ENCODE measurements at regions not wholly inside any gene's neighbourhood (a gene's known extent, or its start where the extent isn't known, plus 50 kb on each side); places are given as distances from the start of the nearest gene placed in this dataset.
"Not testable (repeated sequence)": the region's sequence is repeated elsewhere in the genome, so short reads cannot be mapped to it uniquely, and the experiment has no call there.

DNA sequence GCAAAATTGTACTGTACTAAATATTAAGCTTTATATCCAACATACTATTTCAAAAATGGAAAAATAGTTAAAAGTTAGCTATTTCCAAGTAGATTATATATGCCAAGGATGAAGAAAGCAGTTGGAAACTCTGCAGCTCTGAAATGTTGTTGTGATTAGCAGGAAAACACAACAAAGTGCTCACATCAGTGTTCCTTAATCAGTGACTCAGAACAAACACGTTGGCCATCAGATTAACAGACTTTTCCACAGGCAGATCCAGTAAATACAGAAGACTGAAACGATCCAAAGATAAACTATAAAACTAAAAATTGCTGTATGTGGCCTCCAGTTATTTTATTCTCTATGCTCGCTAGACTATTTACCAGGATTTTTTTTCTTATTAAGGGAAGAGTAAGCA is 99.6 kb upstream of the SEMA3D start:
- DNase-seq (ENCODE audit: low read depth in 2 of 2): no peak
- H3K4me3 ChIP-seq (replicated peaks in 1 of 2; ENCODE audit: low read depth in 2 of 2, low read length in 2 of 2): no peak overlapping the region
- TF ChIP-seq, protein P1, sequence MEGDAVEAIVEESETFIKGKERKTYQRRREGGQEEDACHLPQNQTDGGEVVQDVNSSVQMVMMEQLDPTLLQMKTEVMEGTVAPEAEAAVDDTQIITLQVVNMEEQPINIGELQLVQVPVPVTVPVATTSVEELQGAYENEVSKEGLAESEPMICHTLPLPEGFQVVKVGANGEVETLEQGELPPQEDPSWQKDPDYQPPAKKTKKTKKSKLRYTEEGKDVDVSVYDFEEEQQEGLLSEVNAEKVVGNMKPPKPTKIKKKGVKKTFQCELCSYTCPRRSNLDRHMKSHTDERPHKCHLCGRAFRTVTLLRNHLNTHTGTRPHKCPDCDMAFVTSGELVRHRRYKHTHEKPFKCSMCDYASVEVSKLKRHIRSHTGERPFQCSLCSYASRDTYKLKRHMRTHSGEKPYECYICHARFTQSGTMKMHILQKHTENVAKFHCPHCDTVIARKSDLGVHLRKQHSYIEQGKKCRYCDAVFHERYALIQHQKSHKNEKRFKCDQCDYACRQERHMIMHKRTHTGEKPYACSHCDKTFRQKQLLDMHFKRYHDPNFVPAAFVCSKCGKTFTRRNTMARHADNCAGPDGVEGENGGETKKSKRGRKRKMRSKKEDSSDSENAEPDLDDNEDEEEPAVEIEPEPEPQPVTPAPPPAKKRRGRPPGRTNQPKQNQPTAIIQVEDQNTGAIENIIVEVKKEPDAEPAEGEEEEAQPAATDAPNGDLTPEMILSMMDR (IDR thresholded peaks at IDR 0.05; ENCODE audit: low read depth, low read length): no peak

DNA sequence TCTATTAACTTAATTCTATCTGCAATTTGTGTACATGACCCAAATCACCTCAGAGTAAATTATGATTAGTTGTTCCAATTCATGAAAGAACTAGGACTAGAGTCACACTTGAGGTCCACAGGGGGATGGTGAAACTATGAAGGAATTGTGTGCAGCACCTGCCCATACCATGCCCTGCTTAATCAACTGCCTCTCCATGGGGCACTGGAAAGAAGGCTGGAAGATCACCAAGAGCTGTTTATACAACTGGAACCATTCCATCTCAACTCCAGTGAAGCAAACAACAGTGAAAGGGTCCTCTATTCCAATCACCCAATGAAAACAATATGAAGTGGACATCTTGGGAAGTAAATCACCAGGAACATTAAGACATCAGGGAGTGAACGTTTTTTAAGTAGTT is 98.7 kb upstream of the SEMA3D start:
- TF ChIP-seq, protein P1 (IDR thresholded peaks at IDR 0.05; ENCODE audit: low read depth, low read length): no peak
- DNase-seq (ENCODE audit: low read depth in 2 of 2): no peak
- H3K4me3 ChIP-seq (replicated peaks in 1 of 2; ENCODE audit: low read depth in 2 of 2, low read length in 2 of 2): no peak overlapping the region

DNA sequence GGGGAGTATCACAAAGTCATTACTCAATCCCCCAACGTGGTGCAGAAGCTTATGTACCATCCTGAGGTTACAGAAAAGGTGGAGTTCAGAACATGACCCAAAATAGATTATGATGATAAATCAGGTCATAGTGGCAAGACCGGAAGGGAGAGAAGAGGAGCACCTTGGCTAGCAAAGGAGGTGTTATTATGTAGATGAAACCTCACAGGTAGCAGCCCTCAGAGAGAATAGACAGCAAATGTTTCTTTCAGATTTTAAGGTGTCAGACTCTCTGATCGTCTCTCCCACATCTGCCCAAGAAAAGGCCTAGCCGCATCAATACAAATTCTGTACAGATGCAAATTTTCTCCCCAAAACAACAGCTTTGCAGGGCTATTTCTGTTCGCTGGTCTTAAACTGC is 88.3 kb upstream of the SEMA3D start:
- TF ChIP-seq, protein P1 (IDR thresholded peaks at IDR 0.05; ENCODE audit: low read depth, low read length): no peak
- no peak overlapping the region for H3K4me3 ChIP-seq (replicated peaks in 1 of 2; ENCODE audit: low read depth in 2 of 2, low read length in 2 of 2)
- DNase-seq (ENCODE audit: low read depth in 2 of 2): no peak

DNA sequence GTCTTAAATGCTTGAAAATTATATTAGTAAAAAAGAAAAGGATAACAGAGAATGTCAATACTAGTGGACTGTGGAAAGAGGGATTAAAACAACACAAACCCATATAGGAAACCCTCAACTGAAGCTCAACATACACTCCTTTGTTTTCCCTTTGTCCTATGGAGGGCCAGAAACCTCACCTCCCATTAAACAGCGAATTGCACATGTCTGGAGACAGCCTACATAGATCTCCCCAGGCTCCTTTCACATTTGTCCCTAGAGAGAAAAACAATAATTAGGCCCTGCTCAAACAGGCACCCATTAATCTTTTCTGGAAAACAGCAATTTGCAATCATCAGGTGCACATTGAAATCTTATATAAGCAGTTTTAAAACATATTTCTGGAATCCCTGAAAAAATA is 87.6 kb upstream of the SEMA3D start:
- TF ChIP-seq, protein P1 (IDR thresholded peaks at IDR 0.05; ENCODE audit: low read depth, low read length): no peak
- no peak overlapping the region for H3K4me3 ChIP-seq (replicated peaks in 1 of 2; ENCODE audit: low read depth in 2 of 2, low read length in 2 of 2)
- no peak for DNase-seq (ENCODE audit: low read depth in 2 of 2)

DNA sequence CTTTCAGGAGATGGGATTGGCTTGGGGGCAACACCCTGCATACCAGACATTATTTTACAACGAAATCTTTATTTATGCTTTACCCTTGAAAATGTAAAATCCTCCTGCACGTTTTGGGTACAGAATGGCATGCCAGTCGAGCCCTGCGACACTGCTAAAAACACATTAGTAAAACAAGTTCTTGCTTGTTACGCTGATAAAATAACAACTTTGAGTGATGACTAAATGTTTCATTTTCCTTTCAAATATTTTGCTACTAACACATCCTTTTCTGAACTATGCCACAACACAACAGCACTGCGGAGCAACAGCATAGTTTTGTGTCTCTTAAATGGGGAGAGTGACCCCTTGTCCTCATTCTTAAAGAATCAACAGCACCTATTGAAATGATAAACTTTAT is 76.0 kb upstream of the SEMA3D start:
- H3K4me3 ChIP-seq (replicated peaks in 1 of 2; ENCODE audit: low read depth in 2 of 2, low read length in 2 of 2): no peak overlapping the region
- TF ChIP-seq, protein P1 (IDR thresholded peaks at IDR 0.05; ENCODE audit: low read depth, low read length): no peak
- DNase-seq (ENCODE audit: low read depth in 2 of 2): no peak

DNA sequence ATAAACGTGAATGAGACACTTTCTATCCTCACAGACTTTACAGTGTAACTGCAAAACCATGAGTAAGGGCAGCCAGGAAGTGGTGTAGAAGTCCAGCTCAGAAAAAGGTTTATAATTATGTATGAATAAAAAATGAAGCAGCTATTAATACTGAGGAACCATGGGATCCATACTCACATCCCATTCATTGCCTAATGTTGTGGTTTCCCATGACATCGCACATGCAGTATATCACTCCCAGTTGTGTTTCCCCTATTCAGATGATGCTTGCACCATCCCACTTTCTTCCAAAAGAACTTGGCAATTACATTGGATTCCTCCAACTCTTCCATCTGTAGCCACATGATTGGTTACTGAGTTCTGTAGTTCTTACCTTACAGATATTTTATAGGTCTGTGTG is 74.5 kb upstream of the SEMA3D start:
- peak in 1 of 2 donors; percentile 2 for DNase-seq (ENCODE audit: low read depth in 2 of 2)
- H3K4me3 ChIP-seq (replicated peaks in 1 of 2; ENCODE audit: low read depth in 2 of 2, low read length in 2 of 2): no peak overlapping the region
- TF ChIP-seq, protein P1 (IDR thresholded peaks at IDR 0.05; ENCODE audit: low read depth, low read length): no peak

DNA sequence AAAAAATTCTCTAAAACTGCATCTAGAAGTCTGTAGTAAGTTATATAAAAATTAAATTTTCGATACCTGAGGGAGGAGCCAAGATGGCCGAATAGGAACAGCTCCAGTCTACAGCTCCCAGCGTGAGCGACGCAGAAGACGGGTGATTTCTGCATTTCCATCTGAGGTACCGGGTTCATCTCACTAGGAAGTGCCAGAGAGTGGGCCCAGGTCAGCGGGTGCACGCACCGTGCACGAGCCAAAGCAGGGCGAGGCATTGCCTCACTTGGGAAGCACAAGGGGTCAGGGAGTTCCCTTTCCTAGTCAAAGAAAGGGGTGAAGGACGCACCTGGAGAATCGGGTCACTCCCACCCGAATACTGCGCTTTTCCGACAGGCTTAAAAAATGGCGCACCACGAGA is 62.9 kb upstream of the SEMA3D start:
- H3K4me3 ChIP-seq (replicated peaks in 1 of 2; ENCODE audit: low read depth in 2 of 2, low read length in 2 of 2); DNase-seq (ENCODE audit: low read depth in 2 of 2): not testable (repeated sequence)

Data from cardiac fibroblast (primary cell).